Mesothelial cell of epicardium (in vitro differentiated cells): ENCODE measurements at regions not wholly inside any gene's neighbourhood (a gene's known extent, or its start where the extent isn't known, plus 50 kb on each side); places are given as distances from the start of the nearest gene placed in this dataset.

Experiments used
- DNase-seq, 2 experiments: peaks; one replicate each; pipeline ENCODE4 v3.0.0; 2021; ENCODE audit warnings: low spot score in 2 of 2; ENCODE audit not compliant: unreplicated experiment in 2 of 2
- H3K27ac Mint-ChIP-seq: 2 replicates; pipeline ENCODE4 v1.8.0; 2021; ENCODE audit warnings: mixed read lengths
- H3K27me3 Mint-ChIP-seq: 2 replicates; pipeline ENCODE4 v1.8.0; 2021; ENCODE audit warnings: low read depth, mixed read lengths
- H3K36me3 Mint-ChIP-seq: 2 replicates; pipeline ENCODE4 v1.8.0; 2021; ENCODE audit warnings: mixed read lengths
- H3K4me1 Mint-ChIP-seq: 2 replicates; pipeline ENCODE4 v1.8.0; 2021; ENCODE audit warnings: mixed read lengths
- H3K4me3 Mint-ChIP-seq: 2 replicates; pipeline ENCODE4 v1.8.0; 2021; ENCODE audit warnings: mild to moderate bottlenecking, moderate library complexity, mixed read lengths
- H3K9me3 Mint-ChIP-seq: 2 replicates; pipeline ENCODE4 v1.8.0; 2021; ENCODE audit warnings: mixed read lengths
- CTCF ChIP-seq: fragments of 200-600 bp; sonication (generic); IDR thresholded peaks from one replicate; pipeline ENCODE4 v1.5.0; 2021; ENCODE audit warnings: antibody characterized with exemption; ENCODE audit not compliant: unreplicated experiment

- no peaks in the 10 kb centered on the region for H3K36me3 Mint-ChIP-seq
- H3K4me1 Mint-ChIP-seq: peaks cover 33% of the 10 kb centered on the region
- DNase-seq: no peak
- no peak overlapping the region for H3K4me3 Mint-ChIP-seq
- H3K27ac Mint-ChIP-seq: peak overlapping the region; percentile 68
- no peak for TF ChIP-seq CTCF
- H3K9me3 Mint-ChIP-seq: no peaks in the 10 kb centered on the region
- H3K27me3 Mint-ChIP-seq: no peaks in the 10 kb centered on the region
These were observed 52.0 kb upstream of the HAAO start for GRCh38 chr2:42844366-42844765.

GRCh38 chr2:42843611-42844010, 51.2 kb upstream of the HAAO start:
- H3K9me3 Mint-ChIP-seq: no peaks in the 10 kb centered on the region

GRCh38 chr2:42843131-42843530, 50.7 kb upstream of the HAAO start:
- Mint-ChIP-seq H3K27ac (no peak overlapping the region), H3K36me3 (no peaks in the 10 kb centered on the region), H3K9me3 (no peaks in the 10 kb centered on the region), H3K4me1 (peaks cover 33% of the 10 kb centered on the region), H3K4me3 (no peak overlapping the region), H3K27me3 (no peaks in the 10 kb centered on the region)
- no peak for DNase-seq
- no peak for TF ChIP-seq CTCF

More at GRCh38 chr2:42843611-42844010, 51.2 kb upstream of the HAAO start:
- DNase-seq: no peak
- Mint-ChIP-seq H3K27me3 (no peaks in the 10 kb centered on the region), H3K36me3 (no peaks in the 10 kb centered on the region), H3K4me1 (peaks cover 33% of the 10 kb centered on the region), H3K27ac (peak overlapping the region; percentile 64), H3K4me3 (no peak overlapping the region)
- TF ChIP-seq CTCF: no peak

GRCh38 chr2:42842466-42842865, 50.1 kb upstream of the HAAO start:
- no peaks in the 10 kb centered on the region for H3K36me3 Mint-ChIP-seq
- H3K9me3 Mint-ChIP-seq: no peaks in the 10 kb centered on the region
- H3K4me3 Mint-ChIP-seq: no peak overlapping the region
- H3K4me1 Mint-ChIP-seq: peaks cover 33% of the 10 kb centered on the region
- TF ChIP-seq CTCF: no peak
- peak overlapping the region; percentile 48 for H3K27ac Mint-ChIP-seq
- no peak for DNase-seq
- H3K27me3 Mint-ChIP-seq: no peaks in the 10 kb centered on the region
